Neuronal stem cell (in vitro differentiated cells): ENCODE measurements at regions not wholly inside any gene's neighbourhood (a gene's known extent, or its start where the extent isn't known, plus 50 kb on each side); places are given as distances from the start of the nearest gene placed in this dataset.

ENCODE experiments used
- DNase-seq: peaks from one replicate; pipeline ENCODE4 v3.0.0-alpha.2; 2013; ENCODE audit warnings: low spot score
- H2AFZ ChIP-seq: one replicate; pipeline ENCODE4 v1.6.1; 2013; ENCODE audit warnings: mild to moderate bottlenecking, low read length, inconsistent platforms
- H2AK5ac ChIP-seq: 2 replicates; pipeline ENCODE4 v1.6.1; 2013; ENCODE audit warnings: low read depth, mild to moderate bottlenecking, inconsistent platforms, low read length, moderate library complexity, mixed read lengths
- H2BK120ac ChIP-seq: 2 replicates; pipeline ENCODE4 v1.6.1; 2013; ENCODE audit warnings: low read depth, mild to moderate bottlenecking, inconsistent platforms, low read length, moderate library complexity, mixed read lengths
- H2BK12ac ChIP-seq: one replicate; pipeline ENCODE4 v1.6.1; 2013; ENCODE audit warnings: low read length, inconsistent platforms
- H2BK15ac ChIP-seq: 2 replicates; pipeline ENCODE4 v1.6.1; 2013; ENCODE audit warnings: mild to moderate bottlenecking, low read length, inconsistent platforms, mixed read lengths
- H2BK5ac ChIP-seq: one replicate; pipeline ENCODE4 v1.6.1; 2013; ENCODE audit warnings: inconsistent platforms, mild to moderate bottlenecking, low read length, moderate library complexity
- H3K14ac ChIP-seq: one replicate; pipeline ENCODE4 v1.6.1; 2013; ENCODE audit warnings: low read length, inconsistent platforms
- H3K18ac ChIP-seq: 2 replicates; pipeline ENCODE4 v1.6.1; 2013; ENCODE audit warnings: low read length, inconsistent platforms
- H3K23ac ChIP-seq: 2 replicates; pipeline ENCODE4 v1.6.1; 2013; ENCODE audit warnings: low read depth, mild to moderate bottlenecking, mixed read lengths, low read length, inconsistent platforms; ENCODE audit not compliant: poor library complexity
- H3K27ac ChIP-seq: replicated peaks from 3 replicates; pipeline ENCODE4 v1.5.1; 2013; ENCODE audit warnings: low read length, inconsistent platforms
- H3K27me3 ChIP-seq, 3 experiments: 2 replicates each; pipeline ENCODE4 v1.6.1; 2013; ENCODE audit warnings: low read length in 3 of 3, mild to moderate bottlenecking in 2 of 3, inconsistent platforms in 1 of 3, low read depth in 1 of 3, mixed read lengths in 1 of 3, moderate library complexity in 1 of 3; ENCODE audit not compliant: control insufficient read depth in 3 of 3, insufficient read depth in 3 of 3
- H3K36me3 ChIP-seq, 2 donors: replicated peaks in 1 of 2; 2 replicates each; pipeline ENCODE4 v1.6.1; 2013; ENCODE audit warnings: low read length in 2 of 2; ENCODE audit not compliant: control insufficient read depth in 2 of 2, insufficient read depth in 2 of 2
- H3K4ac ChIP-seq: 2 replicates; pipeline ENCODE4 v1.6.1; 2013; ENCODE audit warnings: inconsistent platforms, mild to moderate bottlenecking, low read length, moderate library complexity
- H3K4me1 ChIP-seq, 2 donors: 1 replicate in 1 of 2; 2 replicates in 1 of 2; pipeline ENCODE4 v1.6.1; 2013; ENCODE audit warnings: low read length in 2 of 2, low read depth in 1 of 2; ENCODE audit not compliant: control insufficient read depth in 2 of 2, insufficient read depth in 1 of 2
- H3K4me2 ChIP-seq: one replicate; pipeline ENCODE4 v1.6.1; 2013; ENCODE audit warnings: mild to moderate bottlenecking, low read length, inconsistent platforms; ENCODE audit not compliant: insufficient read depth, poor library complexity, severe bottlenecking
- H3K4me3 ChIP-seq, 2 donors: 2 replicates each; pipeline ENCODE4 v1.5.1; 2013; ENCODE audit warnings: low read length in 2 of 2, mild to moderate bottlenecking in 2 of 2, inconsistent platforms in 1 of 2, moderate library complexity in 1 of 2
- H3K79me1 ChIP-seq: one replicate; pipeline ENCODE4 v1.6.1; 2013; ENCODE audit warnings: low read depth, mild to moderate bottlenecking, inconsistent platforms, low read length, moderate library complexity
- H3K9ac ChIP-seq: one replicate; pipeline ENCODE4 v1.6.1; 2013; ENCODE audit warnings: mild to moderate bottlenecking, low read depth, low read length, inconsistent platforms; ENCODE audit not compliant: poor library complexity
- H3K9me3 ChIP-seq, 2 donors: replicated peaks in 1 of 2; 2 replicates each; pipeline versions ENCODE3 to v1.6.1; 2013; ENCODE audit warnings: low read length in 2 of 2, mild to moderate bottlenecking in 2 of 2, inconsistent platforms in 1 of 2, low read depth in 1 of 2, mixed read lengths in 1 of 2, moderate library complexity in 1 of 2; ENCODE audit not compliant: control insufficient read depth in 2 of 2, insufficient read depth in 1 of 2
- H4K8ac ChIP-seq: one replicate; pipeline ENCODE4 v1.6.1; 2013; ENCODE audit warnings: low read depth, mild to moderate bottlenecking, inconsistent platforms, low read length, moderate library complexity
- H4K91ac ChIP-seq: one replicate; pipeline ENCODE4 v1.6.1; 2013; ENCODE audit warnings: low read length, low read depth, mild to moderate bottlenecking, inconsistent platforms; ENCODE audit not compliant: poor library complexity
- WGBS, 2 donors: extraction: QIAGEN DNeasy Blood & Tissue Kit; methylation state at CpG; one replicate each; pipeline ENCODE4 v1.1.7; 2013; ENCODE audit warnings: missing lambda C conversion rate in 2 of 2, mixed read lengths in 1 of 2; ENCODE audit not compliant: insufficient read length in 2 of 2, insufficient replicate concordance in 1 of 2; ENCODE audit errors: extremely low coverage in 2 of 2; 5-methylcytosine and 5-hydroxymethylcytosine counted together

DNA sequence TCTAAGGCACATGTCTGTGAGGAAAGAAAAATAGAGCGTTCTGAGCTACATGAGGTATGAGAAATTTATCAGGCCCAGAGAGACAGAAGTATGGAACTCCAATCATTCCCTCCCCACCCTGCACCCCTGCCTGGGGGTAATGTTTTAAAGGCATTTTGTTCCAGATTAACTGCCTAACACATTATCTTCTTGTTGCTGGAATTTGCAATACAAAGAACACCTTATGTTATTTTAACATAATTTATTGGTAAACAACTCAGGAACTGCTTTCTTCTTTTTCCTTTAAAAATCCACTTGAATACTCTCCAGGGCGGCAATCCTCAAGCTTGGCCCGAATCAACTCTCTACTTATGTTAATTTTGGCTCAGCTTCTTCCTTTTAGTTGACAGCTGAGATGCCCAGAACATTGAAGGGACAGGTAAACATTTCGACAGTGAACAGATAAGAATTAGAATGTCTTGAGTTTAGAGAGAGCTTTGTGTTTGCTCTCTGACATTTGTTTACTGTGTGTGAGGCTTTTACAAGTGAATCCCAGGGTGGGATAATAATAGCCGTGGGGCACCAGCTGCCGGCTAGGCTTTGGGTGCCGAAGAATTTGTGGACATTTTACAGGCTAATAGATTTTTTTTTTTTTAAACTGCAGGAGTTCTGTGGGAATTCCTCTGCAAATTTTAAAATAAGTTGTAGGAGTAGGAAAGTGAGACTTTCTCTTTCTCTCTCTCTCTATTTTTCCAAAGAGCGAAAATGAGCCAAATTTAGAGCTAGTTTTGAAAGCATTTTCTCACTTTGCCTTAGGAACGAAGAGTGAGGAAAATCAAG, 96.4 kb upstream of the TAF11L2 start:
- Histone ChIP-seq H3K4ac (no peak overlapping the region), H3K4me1 (peaks cover 8 to 19% of the 10 kb centered on the region in 2 donors), H3K14ac (no peak overlapping the region), H2BK15ac (no peak overlapping the region), H3K9ac (no peak overlapping the region), H3K27ac (no peak overlapping the region), H2AK5ac (no peak overlapping the region), H3K27me3 (peaks cover 0 to 24% (median 0%) of the 10 kb centered on the region in 3 experiments), H3K9me3 (no peaks in the 10 kb centered on the region), H2BK5ac (no peak overlapping the region), H3K4me2 (peak overlapping the region; percentile 37), H2BK12ac (no peak overlapping the region), H3K18ac (no peak overlapping the region), H3K79me1 (no peaks in the 10 kb centered on the region), H2BK120ac (no peak overlapping the region), H3K23ac (no peak overlapping the region), H3K4me3 (no peak overlapping the region), H3K36me3 (no peaks in the 10 kb centered on the region), H2AFZ (peak overlapping the region; percentile 57), H4K8ac (no peak overlapping the region), H4K91ac (no peak overlapping the region)
- no CpG with 5 or more reads among the region's 9 CpGs for WGBS, 2 donors
- no peak for DNase-seq

DNA sequence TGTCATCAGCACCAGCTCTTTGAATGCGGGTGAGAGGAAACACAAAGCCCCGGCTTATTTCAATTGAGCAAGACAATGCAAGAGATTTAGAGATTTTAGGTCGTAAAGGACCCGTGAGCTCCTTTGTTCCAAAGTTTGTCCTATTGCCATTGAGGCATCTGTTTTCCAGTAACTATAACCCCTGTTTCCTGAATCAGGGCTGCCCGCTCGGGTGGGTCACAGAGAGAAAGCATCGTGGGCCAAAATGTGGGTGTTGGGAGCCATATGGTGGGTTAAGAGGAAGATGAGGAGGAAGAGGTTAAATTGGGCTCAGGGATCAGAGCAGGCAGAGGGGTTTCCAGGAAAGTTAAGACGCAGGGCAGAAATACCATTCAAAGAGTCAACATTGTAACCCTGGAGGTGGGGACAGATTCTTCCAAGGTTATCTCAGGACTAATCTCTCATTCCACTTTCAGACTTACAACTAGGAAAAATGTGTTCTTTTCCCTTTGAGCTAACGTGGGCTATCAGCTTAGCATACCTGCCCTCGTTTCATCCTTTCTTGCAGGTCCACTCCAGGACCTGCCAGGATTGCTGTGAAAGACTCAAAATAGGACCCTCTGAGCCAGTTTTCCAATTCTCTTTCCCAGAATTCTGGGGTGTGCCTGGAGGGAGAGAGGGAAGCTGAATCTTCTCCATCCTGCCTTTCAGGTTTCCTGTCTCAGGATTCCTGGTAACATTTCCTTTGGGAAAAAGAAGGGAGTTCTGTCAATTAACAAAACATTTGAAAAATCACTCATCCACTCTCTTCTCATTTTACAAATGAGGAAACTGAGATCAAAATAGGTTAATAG, 95.5 kb upstream of the TAF11L2 start:
- H2BK120ac ChIP-seq = no peak overlapping the region
- no peak overlapping the region for H3K4ac ChIP-seq
- no peak overlapping the region for H2BK5ac ChIP-seq
- H3K4me1 ChIP-seq = peaks cover 8 to 19% of the 10 kb centered on the region in 2 donors
- H3K9me3 ChIP-seq = no peaks in the 10 kb centered on the region
- no peak overlapping the region for H3K18ac ChIP-seq
- no peak overlapping the region for H3K4me3 ChIP-seq
- H3K79me1 ChIP-seq = no peaks in the 10 kb centered on the region
- peak overlapping the region; percentile 57 for H2AFZ ChIP-seq
- H4K91ac ChIP-seq = no peak overlapping the region
- no peak overlapping the region for H2BK15ac ChIP-seq
- DNase-seq = no peak
- H2AK5ac ChIP-seq = no peak overlapping the region
- no peaks in the 10 kb centered on the region for H3K36me3 ChIP-seq
- WGBS, 2 donors = no CpG with 5 or more reads among the region's 10 CpGs
- peaks cover 0 to 24% (median 0%) of the 10 kb centered on the region in 3 experiments for H3K27me3 ChIP-seq
- H3K9ac ChIP-seq = no peak overlapping the region
- H2BK12ac ChIP-seq = no peak overlapping the region
- no peak overlapping the region for H3K14ac ChIP-seq
- no peak overlapping the region for H4K8ac ChIP-seq
- H3K27ac ChIP-seq = no peak overlapping the region
- peak overlapping the region; percentile 37 for H3K4me2 ChIP-seq
- no peak overlapping the region for H3K23ac ChIP-seq

DNA sequence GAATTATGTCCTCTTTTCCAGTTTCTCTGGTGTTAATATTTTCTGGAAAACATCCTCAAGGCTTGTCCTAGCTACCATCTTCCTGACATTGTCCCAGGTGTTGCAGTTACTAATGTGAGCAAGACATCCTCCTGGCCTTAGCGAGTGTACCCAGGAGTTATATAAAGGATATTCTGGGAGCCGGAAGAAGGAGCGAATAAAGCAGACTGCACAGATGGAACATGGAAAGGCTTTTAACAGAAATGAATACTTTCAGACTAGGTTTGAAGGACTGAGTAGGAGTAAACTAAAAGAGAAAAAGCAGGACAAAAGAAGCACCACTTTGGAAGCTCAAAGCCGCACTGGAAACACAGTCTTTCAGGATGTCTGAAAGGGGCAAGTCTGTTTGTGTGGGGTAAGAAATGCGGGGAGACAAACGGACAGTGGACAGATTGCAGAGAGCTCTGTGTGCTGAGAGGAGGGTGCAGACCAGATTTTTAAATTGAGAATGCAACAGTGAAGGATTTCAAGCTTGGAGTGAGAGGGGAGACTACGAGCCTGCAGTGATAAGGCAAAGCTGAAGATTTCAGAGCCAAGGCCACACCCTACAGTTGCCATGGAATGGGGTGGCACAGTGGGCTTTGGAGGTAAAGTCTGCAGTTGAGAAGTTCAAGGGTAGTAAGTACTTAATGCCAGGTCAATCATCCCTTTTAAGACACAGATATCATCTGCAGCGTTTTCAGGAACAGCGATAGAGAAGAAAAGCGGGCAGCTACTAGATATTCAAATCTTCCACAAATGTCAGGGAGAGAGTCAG, 94.1 kb upstream of the TAF11L2 start:
- Histone ChIP-seq H3K36me3 (no peaks in the 10 kb centered on the region), H3K4ac (no peak overlapping the region), H3K9ac (no peak overlapping the region)

More for the DNA sequence above, 94.1 kb upstream of the TAF11L2 start:
- H4K8ac ChIP-seq = no peak overlapping the region
- no peak overlapping the region for H2BK5ac ChIP-seq
- H3K4me2 ChIP-seq = no peak overlapping the region
- H3K4me1 ChIP-seq = peaks cover 8 to 17% of the 10 kb centered on the region in 2 donors
- H3K14ac ChIP-seq = no peak overlapping the region
- H3K27ac ChIP-seq = no peak overlapping the region
- H3K23ac ChIP-seq = no peak overlapping the region
- H3K9me3 ChIP-seq = no peaks in the 10 kb centered on the region
- H2AFZ ChIP-seq = peak overlapping the region; percentile 15
- H2BK15ac ChIP-seq = no peak overlapping the region
- H2BK12ac ChIP-seq = no peak overlapping the region
- H3K79me1 ChIP-seq = no peaks in the 10 kb centered on the region
- no peak overlapping the region for H4K91ac ChIP-seq
- no peak overlapping the region for H2AK5ac ChIP-seq
- H2BK120ac ChIP-seq = no peak overlapping the region
- no CpG with 5 or more reads among the region's 10 CpGs for WGBS, 2 donors
- no peak overlapping the region for H3K18ac ChIP-seq
- no peak for DNase-seq
- H3K4me3 ChIP-seq = no peak overlapping the region
- H3K27me3 ChIP-seq = peaks cover 0 to 24% (median 0%) of the 10 kb centered on the region in 3 experiments
